ENCODE measurements at regions not wholly inside any gene's neighbourhood (a gene's known extent, or its start where the extent isn't known, plus 50 kb on each side); places are given as distances from the start of the nearest gene placed in this dataset.

DNA sequence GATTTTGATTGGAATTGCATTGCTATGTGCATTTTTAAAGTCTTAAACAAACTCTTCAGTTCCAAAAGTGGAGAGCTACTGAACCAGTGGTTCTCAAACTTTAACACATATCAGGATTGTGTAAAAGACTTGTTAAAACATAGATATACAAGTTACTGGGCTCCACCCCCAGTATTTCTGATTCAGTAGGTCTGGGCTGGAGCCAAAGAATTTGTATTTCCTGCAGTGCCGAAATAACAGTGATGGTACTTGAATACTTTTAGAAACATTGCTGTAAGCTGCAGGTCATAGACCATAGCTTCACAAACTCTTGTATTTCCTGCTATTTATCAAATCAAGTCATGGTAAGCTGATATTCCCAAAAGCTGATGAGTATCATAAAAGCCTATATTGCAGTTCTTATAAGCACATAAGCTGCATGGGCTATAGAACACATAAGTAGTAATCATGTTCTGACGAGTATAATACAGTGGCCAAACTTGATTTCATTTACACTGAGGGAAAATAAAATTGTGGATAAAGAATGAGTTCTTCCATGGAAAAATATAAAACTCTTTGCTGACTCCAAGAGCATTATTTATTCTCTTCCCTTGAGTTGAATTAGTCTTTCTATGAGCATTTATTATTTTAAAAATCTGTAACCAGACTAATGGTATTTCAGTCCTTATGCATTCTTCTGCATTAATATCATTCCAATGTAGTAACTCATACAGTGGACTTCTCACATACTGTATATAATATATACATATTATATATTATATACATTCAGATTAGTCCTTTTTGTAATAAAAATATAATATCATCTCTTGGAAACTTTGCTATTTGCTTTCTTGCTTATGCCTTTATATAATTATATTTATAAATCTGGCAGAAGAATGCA is 550.5 kb upstream of the AGTR1 start:
- DNase-seq: no peak

GRCh38 chr3:148147903-148148302 is 549.8 kb upstream of the AGTR1 start:
- no peak for DNase-seq

- DNase-seq: no peak
Measured at GRCh38 chr3:148149556-148149955, 548.1 kb upstream of the AGTR1 start.

DNA sequence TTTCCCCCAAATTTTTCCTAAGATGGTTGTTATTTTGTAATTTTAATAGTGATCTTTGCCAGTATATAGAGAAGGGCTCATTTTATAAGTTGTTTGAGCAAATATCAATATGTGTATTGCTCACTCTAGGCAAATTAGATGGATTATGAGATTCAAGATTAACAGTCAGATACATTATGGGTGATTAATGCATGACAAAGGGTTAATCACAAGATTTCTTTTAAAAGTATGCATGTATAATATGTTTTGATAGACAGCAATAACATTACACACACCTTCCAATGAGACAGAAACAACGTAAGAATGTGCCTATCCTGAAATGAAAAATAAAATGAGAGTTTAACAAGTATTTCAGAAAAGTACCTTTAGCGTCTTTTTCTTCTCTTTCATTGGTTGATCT is 547.6 kb upstream of the AGTR1 start:
- no peak for DNase-seq

GRCh38 chr3:148158210-148158609 is 539.5 kb upstream of the AGTR1 start:
- DNase-seq: peak in 22 of 51 donors; percentile 0 to 35 (median 8)

DNA sequence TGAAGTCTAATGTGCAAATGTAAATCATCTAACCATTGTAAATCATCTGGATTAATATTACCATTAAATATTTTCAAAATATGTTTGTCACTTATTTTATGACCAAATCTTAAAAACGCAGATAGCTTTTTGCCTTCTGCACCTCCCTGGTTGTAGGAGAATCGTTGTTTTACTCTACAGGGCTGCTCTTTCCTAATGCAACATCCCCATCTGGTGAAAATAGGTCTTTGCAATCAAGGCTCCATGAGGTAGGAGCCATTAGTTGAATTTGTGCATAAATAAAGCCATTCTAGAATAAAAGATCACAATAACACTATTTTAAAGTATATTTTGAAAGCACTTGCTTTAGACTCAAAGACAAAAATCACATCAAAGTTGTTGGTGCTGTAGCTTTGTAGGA is 535.6 kb upstream of the AGTR1 start:
- DNase-seq: peak in 1 of 51 donors; percentile 6

DNA sequence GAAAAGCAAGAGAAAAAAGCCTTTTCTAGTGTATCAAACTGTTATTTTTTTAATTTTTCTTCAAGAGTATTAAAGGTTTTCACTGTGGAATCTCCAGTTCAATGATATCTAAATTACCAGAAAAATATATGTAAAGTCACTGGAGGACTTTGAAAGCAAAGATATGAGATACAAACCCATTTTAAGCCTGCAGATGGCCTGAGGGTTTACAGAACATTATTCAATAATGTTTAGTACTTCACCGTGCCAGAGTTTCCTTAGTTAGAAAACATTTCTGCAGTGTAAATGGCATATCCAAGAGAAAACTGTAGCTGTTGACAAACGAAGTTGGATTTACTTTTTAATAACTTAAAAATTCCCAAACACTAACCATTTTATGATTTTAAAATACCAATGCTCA is 529.4 kb upstream of the AGTR1 start:
- DNase-seq: no peak

DNA sequence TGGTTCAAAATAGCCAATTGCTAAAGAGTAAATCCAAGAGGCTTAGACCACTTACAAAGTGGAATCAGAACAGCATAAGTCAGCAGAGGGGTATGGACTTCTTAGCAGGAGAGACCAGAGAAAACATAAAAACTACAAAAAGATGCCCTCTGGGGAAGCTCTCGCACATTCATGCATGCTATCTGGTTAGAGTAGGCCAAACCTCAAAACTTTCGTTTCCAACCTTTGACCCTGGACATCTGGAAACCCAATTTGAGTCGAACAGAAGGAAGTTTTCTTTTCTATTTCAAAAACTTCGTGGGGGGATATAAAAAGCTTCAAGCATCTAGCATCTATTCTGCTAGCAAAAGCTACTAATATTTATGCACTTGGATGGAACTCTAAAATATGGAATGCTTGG is 523.9 kb upstream of the AGTR1 start:
- DNase-seq: no peak

DNA sequence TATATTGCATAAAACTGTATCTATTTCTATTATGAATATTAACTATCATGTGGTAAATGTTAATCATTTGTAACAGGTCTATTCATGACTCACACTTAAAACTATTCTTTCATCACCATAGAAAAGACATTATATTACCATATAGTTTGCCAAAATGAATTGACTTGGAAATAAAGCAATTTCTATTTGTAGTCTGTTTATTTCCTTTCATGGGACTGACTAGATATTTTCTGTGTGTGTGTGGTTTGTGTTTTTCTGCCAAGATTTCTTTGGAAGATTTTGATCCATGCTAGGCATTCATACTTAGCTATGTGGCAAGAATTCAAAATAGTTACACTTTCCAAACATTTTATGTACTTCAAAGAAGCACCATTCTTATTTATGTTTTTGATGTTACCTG is 522.5 kb upstream of the AGTR1 start:
- DNase-seq: no peak

DNA sequence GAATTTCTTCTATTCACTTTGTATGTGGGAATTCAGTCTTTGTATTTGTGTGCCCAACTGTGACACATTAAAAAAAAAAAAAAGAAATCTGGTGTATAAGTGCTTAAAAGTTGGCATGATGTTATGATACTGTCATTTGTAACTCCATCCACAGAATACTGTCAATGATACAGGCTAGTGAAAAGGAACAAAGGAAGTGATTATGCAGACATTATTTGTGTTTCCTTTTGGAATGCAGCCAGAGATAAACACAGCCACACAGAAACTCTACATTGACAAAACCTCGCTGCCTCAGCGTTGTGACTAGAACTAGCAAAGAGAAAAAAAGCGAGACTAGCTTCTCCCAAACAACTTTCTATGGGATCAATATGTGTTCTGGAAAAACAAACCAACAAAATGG is 519.2 kb upstream of the AGTR1 start:
- peak in 1 of 51 donors; percentile 41 for DNase-seq

- no peak for DNase-seq
Measured at GRCh38 chr3:148184798-148185197, 512.9 kb upstream of the AGTR1 start.

- DNase-seq: no peak
Measured at GRCh38 chr3:148186881-148187280, 510.8 kb upstream of the AGTR1 start.

DNA sequence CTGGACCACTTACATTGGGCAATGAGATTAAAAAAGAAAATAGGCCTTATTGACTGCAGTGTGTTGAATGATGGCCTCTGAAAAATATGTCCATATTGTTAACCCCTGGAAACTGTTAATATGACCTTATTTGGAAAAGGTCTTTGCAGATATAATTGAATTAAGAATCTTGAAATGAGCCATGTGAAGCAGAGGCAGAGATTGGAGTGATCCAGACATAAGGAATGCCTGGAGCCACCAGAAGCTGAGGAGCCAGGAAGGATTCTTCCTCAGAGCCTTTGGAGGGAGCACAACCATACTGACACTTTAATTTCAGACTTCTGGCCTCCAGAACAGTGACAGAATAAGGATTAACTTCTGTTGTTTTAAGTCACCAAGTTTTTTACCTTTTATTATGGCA is 510.4 kb upstream of the AGTR1 start:
- no peak for DNase-seq

GRCh38 chr3:148190441-148190990 is 507.2 kb upstream of the AGTR1 start:
- DNase-seq: peak in 3 of 51 donors; percentile 8 to 89 (median 19)

GRCh38 chr3:148191966-148192365 is 505.7 kb upstream of the AGTR1 start:
- no peak for DNase-seq

GRCh38 chr3:148197061-148197460 is 500.6 kb upstream of the AGTR1 start:
- no peak for DNase-seq

DNA sequence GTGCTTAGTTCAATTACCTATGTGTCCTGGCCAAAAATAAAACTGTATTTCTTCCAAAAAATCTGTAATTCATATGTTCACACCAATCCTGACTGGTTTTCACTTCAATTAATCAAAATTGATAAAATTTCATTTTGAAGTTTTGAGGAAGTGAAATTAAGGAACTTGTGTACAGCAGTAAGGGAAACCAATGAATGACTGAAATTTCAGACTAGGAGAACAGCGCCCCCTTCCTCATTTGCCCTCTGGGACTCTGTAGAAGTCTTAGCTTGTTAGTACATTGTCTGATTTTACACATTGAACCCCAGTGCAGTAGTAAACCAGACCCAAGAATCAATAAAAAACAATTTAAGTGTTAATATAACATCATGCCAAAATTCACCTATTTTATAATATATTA is 495.3 kb upstream of the AGTR1 start:
- DNase-seq: no peak

DNA sequence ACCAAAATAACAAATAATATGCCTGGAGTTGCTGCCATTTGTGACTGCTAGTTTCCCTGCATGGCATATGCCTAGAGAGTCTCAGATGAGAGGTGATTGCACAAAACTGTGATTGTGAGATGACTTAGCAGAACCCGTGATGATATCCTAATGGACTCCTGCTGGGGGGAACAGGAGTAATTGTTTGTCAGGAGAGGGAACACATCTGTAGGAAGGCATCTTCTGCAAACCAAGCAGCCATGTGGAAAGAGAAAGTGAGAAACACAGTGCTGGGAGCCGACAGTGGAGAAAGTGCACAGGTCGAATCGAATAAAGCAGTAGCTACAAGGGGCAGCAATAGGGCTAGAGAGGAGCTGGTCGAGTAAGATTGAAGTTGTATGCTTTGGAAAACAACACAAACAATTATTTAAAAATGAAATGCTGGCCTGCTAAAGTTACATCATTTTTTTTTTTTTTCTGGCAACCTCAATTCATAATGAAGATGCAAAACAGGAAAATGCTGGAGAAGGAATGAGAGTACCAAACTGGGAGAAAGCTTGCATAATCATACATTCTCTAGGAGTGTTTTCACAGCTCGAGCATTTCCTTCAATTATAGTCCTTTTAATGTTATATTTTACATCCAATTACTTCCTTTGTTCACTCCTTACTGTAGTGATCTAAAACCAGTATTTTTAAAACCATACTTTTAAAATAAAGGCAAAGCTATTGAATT is 494.2 kb upstream of the AGTR1 start:
- peak in 2 of 51 donors; percentile 2 to 9 for DNase-seq

GRCh38 chr3:148204131-148204530 is 493.6 kb upstream of the AGTR1 start:
- DNase-seq: no peak

DNA sequence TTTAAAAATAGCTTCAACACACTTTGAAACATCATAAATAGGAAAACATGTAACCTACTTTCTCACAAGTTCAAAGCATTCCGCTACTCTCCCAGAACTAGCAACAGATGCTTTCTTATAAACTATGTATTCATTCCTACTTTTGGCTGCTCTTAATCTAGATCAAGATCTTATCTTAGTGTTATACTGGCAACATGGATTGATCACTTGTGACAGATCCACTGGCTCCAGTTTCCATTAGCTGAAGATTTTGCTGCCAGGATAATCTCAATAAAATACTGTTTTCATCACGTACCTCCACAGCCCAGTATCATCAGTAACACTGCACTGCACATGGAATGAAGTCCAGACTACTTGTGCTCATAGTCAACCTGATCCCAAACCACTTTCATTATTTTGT is 491.7 kb upstream of the AGTR1 start:
- DNase-seq: no peak

- no peak for DNase-seq
Measured at GRCh38 chr3:148206446-148206845, 491.3 kb upstream of the AGTR1 start.

GRCh38 chr3:148208975-148209374 is 488.7 kb upstream of the AGTR1 start:
- no peak for DNase-seq

DNA sequence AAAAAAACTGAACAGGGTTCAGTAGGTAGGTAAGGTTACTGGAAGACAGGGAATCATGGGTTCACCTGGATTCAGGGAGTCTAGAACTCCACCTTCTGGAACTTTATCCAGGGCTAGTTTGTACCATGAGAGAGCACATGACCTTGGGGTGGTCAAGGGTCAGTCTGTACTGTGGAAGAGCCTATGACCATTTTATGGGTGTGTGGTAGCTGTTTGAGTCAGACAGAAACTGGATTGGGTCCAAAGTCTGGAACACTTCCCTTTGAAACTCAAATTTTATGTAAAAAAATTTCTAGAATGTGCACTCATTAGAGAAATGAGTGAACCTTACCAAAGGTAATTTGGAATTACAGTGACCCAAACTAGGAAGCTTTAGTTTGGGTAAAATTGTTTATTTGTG is 486.0 kb upstream of the AGTR1 start:
- DNase-seq: no peak
